NB4 (cell line): ENCODE measurements at regions not wholly inside any gene's neighbourhood (a gene's known extent, or its start where the extent isn't known, plus 50 kb on each side); places are given as distances from the start of the nearest gene placed in this dataset.

ENCODE experiments used
- MYC ChIP-seq: IDR thresholded peaks from 2 replicates; pipeline ENCODE4 v1.6.1; 2011; ENCODE audit warnings: low read depth, low read length
- POLR2A ChIP-seq: IDR thresholded peaks from 2 replicates; pipeline ENCODE4 v1.6.1; 2011; ENCODE audit warnings: mild to moderate bottlenecking; ENCODE audit not compliant: insufficient read length; ENCODE audit errors: extremely low read depth
- TF ChIP-seq, protein P1 (sequence below): IDR thresholded peaks from 2 replicates; pipeline ENCODE4 v1.6.1; 2011; ENCODE audit warnings: low read depth, low read length
- TF ChIP-seq, protein P2 (sequence below): IDR thresholded peaks from one replicate; pipeline ENCODE4 v1.5.1; 2012; ENCODE audit warnings: low read depth, low read length

DNA sequence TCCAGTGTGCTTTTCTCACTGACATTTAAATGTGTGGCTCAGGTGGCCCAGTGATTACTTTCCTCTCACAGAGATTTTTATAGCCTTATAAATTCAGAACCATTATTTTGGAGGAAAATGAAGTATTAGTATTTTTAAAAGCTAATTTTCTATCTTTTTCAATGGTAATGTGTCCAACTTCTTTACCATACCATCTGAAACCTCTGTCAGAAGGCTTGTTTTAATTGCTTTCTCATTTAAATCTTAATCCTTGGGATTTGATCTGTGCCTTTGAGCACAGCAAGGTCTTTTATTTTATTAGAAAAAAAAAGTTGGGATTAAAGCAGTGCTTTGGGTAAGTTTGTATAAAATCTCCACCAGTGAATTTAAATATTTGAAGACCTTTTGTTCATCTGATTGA is 452.3 kb upstream of the RAG2 start:
- TF ChIP-seq, protein P1, sequence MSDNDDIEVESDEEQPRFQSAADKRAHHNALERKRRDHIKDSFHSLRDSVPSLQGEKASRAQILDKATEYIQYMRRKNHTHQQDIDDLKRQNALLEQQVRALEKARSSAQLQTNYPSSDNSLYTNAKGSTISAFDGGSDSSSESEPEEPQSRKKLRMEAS, result no peak
- TF ChIP-seq POLR2A (no peak), MYC (no peak)
- TF ChIP-seq, protein P2, sequence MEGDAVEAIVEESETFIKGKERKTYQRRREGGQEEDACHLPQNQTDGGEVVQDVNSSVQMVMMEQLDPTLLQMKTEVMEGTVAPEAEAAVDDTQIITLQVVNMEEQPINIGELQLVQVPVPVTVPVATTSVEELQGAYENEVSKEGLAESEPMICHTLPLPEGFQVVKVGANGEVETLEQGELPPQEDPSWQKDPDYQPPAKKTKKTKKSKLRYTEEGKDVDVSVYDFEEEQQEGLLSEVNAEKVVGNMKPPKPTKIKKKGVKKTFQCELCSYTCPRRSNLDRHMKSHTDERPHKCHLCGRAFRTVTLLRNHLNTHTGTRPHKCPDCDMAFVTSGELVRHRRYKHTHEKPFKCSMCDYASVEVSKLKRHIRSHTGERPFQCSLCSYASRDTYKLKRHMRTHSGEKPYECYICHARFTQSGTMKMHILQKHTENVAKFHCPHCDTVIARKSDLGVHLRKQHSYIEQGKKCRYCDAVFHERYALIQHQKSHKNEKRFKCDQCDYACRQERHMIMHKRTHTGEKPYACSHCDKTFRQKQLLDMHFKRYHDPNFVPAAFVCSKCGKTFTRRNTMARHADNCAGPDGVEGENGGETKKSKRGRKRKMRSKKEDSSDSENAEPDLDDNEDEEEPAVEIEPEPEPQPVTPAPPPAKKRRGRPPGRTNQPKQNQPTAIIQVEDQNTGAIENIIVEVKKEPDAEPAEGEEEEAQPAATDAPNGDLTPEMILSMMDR, result no peak
